A673 (cell line): ENCODE measurements at regions not wholly inside any gene's neighbourhood (a gene's known extent, or its start where the extent isn't known, plus 50 kb on each side); places are given as distances from the start of the nearest gene placed in this dataset.

ENCODE experiments used
- CTCF ChIP-seq: fragments of 300-800, 200-600 bp; sonication (generic); conservative IDR thresholded peaks from 2 replicates; pipeline ENCODE4 v1.5.1; 2017; ENCODE audit warnings: low read depth, mild to moderate bottlenecking, antibody characterized with exemption, low read length, moderate library complexity, mixed read lengths
- EZH2 ChIP-seq: fragments of 200-600 bp; sonication (generic); IDR thresholded peaks from 2 replicates; pipeline ENCODE4 v1.6.1; 2017; ENCODE audit warnings: borderline replicate concordance, low read depth, mild to moderate bottlenecking, mixed read lengths, antibody characterized with exemption, low read length; ENCODE audit not compliant: poor library complexity, severe bottlenecking

- peak; percentile 64 for TF ChIP-seq CTCF
- no peak for TF ChIP-seq EZH2
These were observed 452.7 kb upstream of the PDE3A start for GRCh38 chr12:19915392-19916195.
